Activated naive CD4-positive, alpha-beta T cell treated with anti-CD3 and anti-CD28 coated beads for 36 hours (primary cell): ENCODE measurements at regions not wholly inside any gene's neighbourhood (a gene's known extent, or its start where the extent isn't known, plus 50 kb on each side); places are given as distances from the start of the nearest gene placed in this dataset.
"Not testable (repeated sequence)": the region's sequence is repeated elsewhere in the genome, so short reads cannot be mapped to it uniquely, and the experiment has no call there.

Experiments used
- CTCF ChIA-PET: fragments of 350-600 bp; sonication (Branson Sonifier 250); formaldehyde crosslinking; loops from one replicate; lab custom pipeline; 2021; ENCODE audit warnings: antibody characterized with exemption; lab: Charles Lee
- DNase-seq: peaks from one replicate; pipeline ENCODE4 v3.0.0-alpha.2; 2020
- H3K27ac Mint-ChIP-seq: one replicate; pipeline ENCODE4 v1.8.0; 2021; ENCODE audit warnings: mild to moderate bottlenecking, mixed read lengths
- H3K27me3 Mint-ChIP-seq: one replicate; pipeline ENCODE4 v1.8.0; 2021; ENCODE audit warnings: low read depth, mixed read lengths
- H3K36me3 Mint-ChIP-seq: one replicate; pipeline ENCODE4 v1.8.0; 2021; ENCODE audit warnings: low read depth, mixed read lengths
- H3K4me1 Mint-ChIP-seq: one replicate; pipeline ENCODE4 v1.8.0; 2021; ENCODE audit warnings: low read depth, mixed read lengths
- H3K4me3 Mint-ChIP-seq: one replicate; pipeline ENCODE4 v1.8.0; 2021; ENCODE audit warnings: mild to moderate bottlenecking, moderate library complexity, mixed read lengths
- H3K9me3 Mint-ChIP-seq: one replicate; pipeline ENCODE4 v1.8.0; 2021; ENCODE audit warnings: mixed read lengths
- intact Hi-C: fragments of 100-400 bp; cut with micrococcal nuclease; formaldehyde crosslinking; loops from one replicate; pipeline ENCODE4 v1.15.1; 2023

DNA sequence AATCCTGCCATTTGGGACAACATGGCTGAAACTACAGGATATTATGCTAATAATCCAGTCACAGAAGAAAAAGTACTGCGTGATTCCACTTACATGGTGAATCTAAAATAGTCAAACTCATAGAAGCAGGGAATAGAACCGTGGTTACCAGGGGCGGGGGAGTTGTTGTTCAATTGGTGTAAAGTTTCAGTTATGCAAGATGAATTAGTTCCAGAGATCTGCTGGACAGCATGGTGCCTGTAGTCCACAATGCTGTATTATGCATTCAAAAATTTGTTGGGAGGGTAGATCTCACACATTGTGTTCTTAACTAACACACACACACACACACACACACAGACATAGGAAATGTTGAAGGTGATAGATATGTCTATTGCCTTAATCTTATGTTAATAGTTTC lies 480.5 kb downstream of the DMRT2 start:
- CTCF ChIA-PET, result no interaction called here
- no peaks in the 10 kb centered on the region for H3K36me3 Mint-ChIP-seq
- H3K27ac Mint-ChIP-seq, result no peak overlapping the region
- no peaks in the 10 kb centered on the region for H3K4me1 Mint-ChIP-seq
- intact Hi-C loops, result no loop called here
- DNase-seq, result no peak
- H3K9me3 Mint-ChIP-seq, result no peaks in the 10 kb centered on the region
- peaks cover 2% of the 10 kb centered on the region for H3K27me3 Mint-ChIP-seq
- H3K4me3 Mint-ChIP-seq, result no peak overlapping the region

DNA sequence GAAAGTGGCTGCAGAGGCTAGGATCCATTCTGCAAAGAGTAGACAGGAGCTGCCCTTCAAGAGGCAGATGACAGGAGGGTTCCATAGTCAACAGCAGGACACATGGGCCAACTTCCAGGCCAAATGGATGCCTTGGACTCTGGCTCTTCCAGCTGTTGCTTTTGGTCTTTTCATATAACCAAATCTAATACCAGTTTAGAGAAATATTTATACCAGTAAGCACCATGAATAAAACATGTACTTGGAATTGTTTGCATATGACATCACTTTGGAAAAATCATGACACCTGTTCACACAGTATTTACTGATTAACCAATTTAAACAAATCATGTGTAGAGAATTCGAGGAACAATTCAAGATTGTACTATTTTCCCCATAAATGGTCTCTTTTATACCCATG lies 481.3 kb downstream of the DMRT2 start:
- peaks cover 2% of the 10 kb centered on the region for H3K27me3 Mint-ChIP-seq
- no peaks in the 10 kb centered on the region for H3K36me3 Mint-ChIP-seq
- intact Hi-C loops, result no loop called here
- H3K9me3 Mint-ChIP-seq, result no peaks in the 10 kb centered on the region
- H3K4me3 Mint-ChIP-seq, result no peak overlapping the region
- no peak overlapping the region for H3K27ac Mint-ChIP-seq
- no peaks in the 10 kb centered on the region for H3K4me1 Mint-ChIP-seq
- CTCF ChIA-PET, result no interaction called here
- no peak for DNase-seq

DNA sequence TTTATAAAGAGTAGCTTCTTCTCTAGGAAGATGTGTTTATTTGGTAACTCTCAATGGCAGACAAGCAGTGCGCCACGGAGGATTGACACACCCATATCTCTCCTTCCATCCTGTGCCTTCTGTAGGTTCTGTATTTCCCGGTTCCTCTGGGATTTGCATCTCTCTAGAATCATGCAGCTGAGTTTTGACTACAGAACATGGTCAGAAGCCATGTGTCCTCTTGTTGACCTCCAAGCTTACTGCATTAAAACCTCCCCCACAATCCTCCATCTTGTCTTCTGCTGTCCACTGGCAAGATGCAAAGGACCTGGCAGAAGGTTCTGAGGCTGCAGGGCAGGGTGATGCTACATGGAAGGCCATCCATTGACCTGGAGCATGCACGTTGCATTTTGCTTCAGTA lies 482.0 kb downstream of the DMRT2 start:
- Mint-ChIP-seq H3K4me3 (no peak overlapping the region), H3K27ac (no peak overlapping the region), H3K36me3 (no peaks in the 10 kb centered on the region), H3K4me1 (no peaks in the 10 kb centered on the region), H3K27me3 (peaks cover 2% of the 10 kb centered on the region), H3K9me3 (no peaks in the 10 kb centered on the region)
- intact Hi-C loops, result no loop called here
- no peak for DNase-seq
- CTCF ChIA-PET, result no interaction called here

DNA sequence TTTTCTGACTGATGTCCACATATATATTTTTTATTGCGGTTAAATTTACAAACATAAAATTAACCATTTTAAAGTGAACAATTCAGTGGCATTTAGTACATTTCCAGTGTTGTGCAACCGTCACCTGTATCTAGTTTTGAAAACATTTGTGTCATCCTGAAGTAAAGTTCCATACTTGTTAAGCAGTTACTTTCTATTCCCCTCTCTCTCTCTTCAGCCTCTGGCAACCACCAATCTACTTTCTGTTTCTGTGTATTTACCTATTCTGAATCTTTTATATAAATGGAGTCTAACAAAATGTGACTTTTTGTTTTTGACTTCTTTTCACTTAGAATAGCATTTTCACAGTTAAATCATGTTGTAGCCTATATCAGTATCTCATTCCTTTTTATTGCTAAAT lies 480.1 kb upstream of the SMARCA2 start:
- no peak overlapping the region for H3K4me3 Mint-ChIP-seq
- CTCF ChIA-PET, result no interaction called here
- H3K9me3 Mint-ChIP-seq, result no peaks in the 10 kb centered on the region
- H3K27me3 Mint-ChIP-seq, result peaks cover 6% of the 10 kb centered on the region
- H3K4me1 Mint-ChIP-seq, result no peaks in the 10 kb centered on the region
- DNase-seq, result no peak
- no peak overlapping the region for H3K27ac Mint-ChIP-seq
- H3K36me3 Mint-ChIP-seq, result no peaks in the 10 kb centered on the region
- intact Hi-C loops, result no loop called here

DNA sequence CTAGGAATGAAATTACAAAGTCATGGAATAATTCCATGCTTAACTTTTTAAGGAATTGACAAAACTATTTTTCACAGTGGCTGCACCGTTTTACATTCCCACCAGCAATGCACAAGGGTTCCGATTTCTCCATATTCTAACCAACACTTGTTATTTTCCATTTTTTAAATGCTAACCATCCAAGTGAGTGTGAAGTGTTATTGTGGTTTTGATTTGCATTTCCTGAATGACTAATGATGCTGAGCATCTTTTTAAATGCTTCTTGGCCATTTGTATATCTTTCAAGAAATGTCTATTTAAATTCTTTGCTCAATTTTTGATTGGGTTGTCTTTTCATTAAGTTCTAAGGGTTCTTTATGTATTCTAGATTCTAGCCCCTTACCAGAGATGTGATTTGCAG lies 479.5 kb upstream of the SMARCA2 start:
- no peaks in the 10 kb centered on the region for H3K9me3 Mint-ChIP-seq
- no peak for DNase-seq
- H3K36me3 Mint-ChIP-seq, result no peaks in the 10 kb centered on the region
- H3K27me3 Mint-ChIP-seq, result peaks cover 6% of the 10 kb centered on the region
- H3K27ac Mint-ChIP-seq, result no peak overlapping the region
- CTCF ChIA-PET, result no interaction called here
- no peak overlapping the region for H3K4me3 Mint-ChIP-seq
- no peaks in the 10 kb centered on the region for H3K4me1 Mint-ChIP-seq
- intact Hi-C loops, result no loop called here

DNA sequence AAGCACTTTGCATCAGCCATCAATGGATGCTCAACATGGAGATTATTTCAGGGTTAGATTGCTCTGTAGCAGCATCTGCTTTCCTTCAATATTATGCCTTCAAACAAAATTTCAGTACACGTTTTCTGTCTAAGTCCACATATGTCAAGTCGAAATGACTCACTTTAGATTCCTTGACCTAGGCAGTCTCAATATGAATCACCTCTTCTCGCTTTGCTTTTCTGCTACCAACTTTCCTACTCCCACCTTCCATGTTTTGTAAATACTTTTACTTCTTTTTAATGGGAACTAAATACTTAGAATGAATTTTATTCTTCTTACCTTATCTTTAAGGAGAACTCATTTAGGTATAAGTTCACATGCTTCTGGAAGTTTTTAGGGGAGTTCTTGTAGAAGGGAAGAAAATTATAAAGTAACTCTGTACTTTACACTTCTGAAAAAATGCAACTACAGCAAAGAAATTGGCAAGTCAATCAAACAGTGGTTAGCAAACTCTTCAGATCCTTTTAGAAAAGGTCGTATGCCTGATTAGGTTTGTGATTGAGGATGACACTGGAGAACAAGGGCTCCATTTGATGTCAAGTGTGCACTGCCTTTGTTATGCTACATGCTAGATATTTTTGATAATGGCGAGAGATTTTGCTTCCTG lies 478.5 kb upstream of the SMARCA2 start:
- intact Hi-C loops, result no loop called here
- no peak for DNase-seq
- Mint-ChIP-seq H3K4me3 (no peak overlapping the region), H3K27ac (no peak overlapping the region), H3K4me1 (no peaks in the 10 kb centered on the region), H3K36me3 (no peaks in the 10 kb centered on the region), H3K27me3 (peaks cover 6% of the 10 kb centered on the region), H3K9me3 (no peaks in the 10 kb centered on the region)
- CTCF ChIA-PET, result no interaction called here

DNA sequence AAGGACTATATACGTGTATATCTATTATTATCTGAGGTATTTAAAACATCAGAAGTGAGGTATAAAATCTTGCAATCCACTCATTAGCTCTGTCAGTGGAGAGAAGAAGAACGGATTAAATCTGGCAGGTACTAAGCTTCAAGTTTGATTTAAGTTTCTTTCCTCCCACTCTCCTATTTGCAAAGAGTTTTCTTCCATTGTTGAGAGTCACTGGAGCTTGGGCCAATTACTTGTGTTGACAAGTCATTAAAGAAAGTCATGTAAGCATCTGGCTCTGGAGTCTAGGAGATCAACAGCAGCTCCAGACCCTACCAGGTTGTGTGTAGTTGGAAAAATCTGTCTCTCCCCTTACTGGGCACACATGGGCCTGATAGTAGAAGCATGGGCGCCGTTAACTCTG lies 476.8 kb upstream of the SMARCA2 start:
- intact Hi-C loops, result no loop called here
- DNase-seq, result no peak
- CTCF ChIA-PET, result no interaction called here
- Mint-ChIP-seq H3K36me3 (no peaks in the 10 kb centered on the region), H3K4me1 (no peaks in the 10 kb centered on the region), H3K9me3 (no peaks in the 10 kb centered on the region), H3K4me3 (no peak overlapping the region), H3K27ac (no peak overlapping the region), H3K27me3 (peaks cover 4% of the 10 kb centered on the region)

DNA sequence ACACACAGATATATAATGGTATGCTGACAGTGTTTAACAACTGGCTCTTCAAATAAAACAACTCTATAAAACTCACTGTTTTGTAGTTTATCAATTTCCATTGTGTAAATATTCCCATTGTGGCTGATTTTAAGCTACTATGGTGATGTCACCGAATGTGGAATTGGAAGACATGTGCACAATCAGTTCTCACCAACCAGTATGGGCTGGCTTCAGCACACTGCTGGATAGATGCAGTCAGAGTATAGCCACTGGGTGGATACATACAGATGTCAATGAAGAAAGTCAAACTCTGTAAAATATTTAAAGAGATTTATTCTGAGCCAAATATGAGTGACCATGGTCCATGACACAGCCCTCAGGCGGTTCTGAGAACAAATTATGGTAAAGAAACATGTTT lies 475.9 kb upstream of the SMARCA2 start:
- CTCF ChIA-PET, result no interaction called here
- Mint-ChIP-seq H3K9me3 (no peaks in the 10 kb centered on the region), H3K27ac (no peak overlapping the region), H3K4me1 (no peaks in the 10 kb centered on the region), H3K4me3 (no peak overlapping the region), H3K36me3 (no peaks in the 10 kb centered on the region), H3K27me3 (peaks cover 6% of the 10 kb centered on the region)
- DNase-seq, result no peak
- intact Hi-C loops, result no loop called here

DNA sequence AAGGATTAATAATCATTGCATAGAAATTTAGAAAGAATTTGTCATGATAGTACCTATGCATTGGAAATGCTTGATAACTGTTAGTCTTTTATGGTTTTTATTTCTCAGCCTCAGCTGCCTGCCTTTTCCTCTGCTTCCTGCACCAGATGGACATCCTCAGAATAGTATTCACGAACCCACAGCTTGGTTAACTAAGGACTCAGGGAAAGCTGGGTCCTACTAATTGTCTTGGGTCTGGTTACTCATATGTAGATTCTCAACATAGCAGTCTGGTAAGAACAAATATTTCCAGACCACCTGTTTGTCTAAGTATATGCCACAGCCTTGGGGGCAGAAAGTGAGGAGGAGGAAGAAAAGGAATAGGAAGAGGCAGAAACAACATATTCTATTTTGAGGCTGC lies 464.5 kb upstream of the SMARCA2 start:
- no peak overlapping the region for H3K4me3 Mint-ChIP-seq

DNA sequence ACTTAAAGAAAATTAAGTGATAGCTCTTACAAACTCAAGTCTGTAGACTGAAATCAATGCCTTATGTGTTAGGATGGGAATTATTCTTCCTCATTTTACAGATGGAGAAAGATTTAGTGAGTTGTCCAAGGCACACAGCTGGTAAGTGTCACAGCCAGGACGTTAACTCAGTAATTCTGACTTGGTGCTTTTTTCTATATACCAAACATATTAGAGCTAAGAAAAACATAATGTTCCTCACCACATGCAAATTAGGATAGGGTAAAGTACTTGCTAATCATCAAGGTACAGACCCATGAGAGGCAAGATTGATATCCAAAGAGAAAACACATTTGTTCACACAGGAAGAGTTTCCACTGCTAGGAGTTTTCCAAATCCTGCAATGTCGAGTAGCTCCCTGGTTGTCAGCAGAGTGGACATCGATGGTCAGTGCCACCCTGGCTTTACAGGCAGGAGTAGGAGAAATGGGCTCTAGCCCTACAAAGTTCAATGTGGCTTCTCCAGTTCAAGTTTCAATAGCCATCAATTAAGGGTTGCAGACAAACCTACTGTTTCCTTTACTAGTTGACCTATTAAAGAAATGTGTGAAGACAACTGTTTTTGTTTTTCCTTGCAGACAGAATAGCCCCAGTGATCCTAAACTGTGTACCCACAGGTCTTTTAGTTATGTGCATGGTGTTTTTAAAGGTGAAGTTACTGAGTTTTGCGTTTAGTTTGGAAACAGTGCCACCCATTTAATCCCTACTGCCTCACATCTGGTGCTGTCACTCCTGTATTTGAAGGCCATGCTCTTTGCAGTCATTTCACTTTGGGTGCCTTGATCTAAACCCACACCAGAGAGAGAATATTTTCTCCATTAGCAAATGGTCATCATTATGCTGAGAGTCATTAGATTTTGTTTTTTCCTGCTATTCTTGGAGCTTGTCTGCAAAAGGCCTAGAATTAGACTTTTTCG lies 460.8 kb upstream of the SMARCA2 start:
- intact Hi-C loops, result no loop called here
- Mint-ChIP-seq H3K27me3 (peaks cover 5% of the 10 kb centered on the region), H3K36me3 (no peaks in the 10 kb centered on the region), H3K9me3 (no peaks in the 10 kb centered on the region), H3K4me3 (no peak overlapping the region), H3K4me1 (no peaks in the 10 kb centered on the region), H3K27ac (no peak overlapping the region)
- DNase-seq, result no peak
- CTCF ChIA-PET, result no interaction called here

More for the DNA sequence above, 464.5 kb upstream of the SMARCA2 start:
- Mint-ChIP-seq H3K9me3 (no peaks in the 10 kb centered on the region), H3K27ac (no peak overlapping the region), H3K36me3 (no peaks in the 10 kb centered on the region), H3K4me1 (no peaks in the 10 kb centered on the region), H3K27me3 (peaks cover under 1% of the 10 kb centered on the region)
- intact Hi-C loops, result no loop called here
- no peak for DNase-seq
- CTCF ChIA-PET, result no interaction called here

DNA sequence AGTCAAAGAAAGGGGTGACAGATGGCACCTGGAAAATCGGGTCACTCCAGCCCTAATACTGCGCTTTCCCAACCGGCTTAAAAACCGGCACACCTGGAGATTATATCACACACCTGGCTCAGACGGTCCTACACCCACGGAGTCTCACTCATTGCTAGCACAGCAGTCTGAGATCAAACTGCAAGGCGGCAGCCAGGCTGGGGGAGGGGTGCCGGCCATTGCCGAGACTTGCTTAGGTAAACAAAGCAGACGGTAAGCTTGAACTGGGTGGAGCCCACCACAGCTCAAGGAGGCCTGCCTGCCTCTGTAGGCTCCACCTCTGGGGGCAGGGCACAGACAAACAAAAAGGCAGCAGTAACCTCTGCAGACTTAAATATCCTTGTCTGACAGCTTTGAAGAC lies 456.5 kb upstream of the SMARCA2 start:
- H3K4me3 Mint-ChIP-seq, H3K27ac Mint-ChIP-seq, DNase-seq, H3K4me1 Mint-ChIP-seq, H3K9me3 Mint-ChIP-seq, intact Hi-C loops, H3K36me3 Mint-ChIP-seq, H3K27me3 Mint-ChIP-seq, CTCF ChIA-PET: not testable (repeated sequence)

DNA sequence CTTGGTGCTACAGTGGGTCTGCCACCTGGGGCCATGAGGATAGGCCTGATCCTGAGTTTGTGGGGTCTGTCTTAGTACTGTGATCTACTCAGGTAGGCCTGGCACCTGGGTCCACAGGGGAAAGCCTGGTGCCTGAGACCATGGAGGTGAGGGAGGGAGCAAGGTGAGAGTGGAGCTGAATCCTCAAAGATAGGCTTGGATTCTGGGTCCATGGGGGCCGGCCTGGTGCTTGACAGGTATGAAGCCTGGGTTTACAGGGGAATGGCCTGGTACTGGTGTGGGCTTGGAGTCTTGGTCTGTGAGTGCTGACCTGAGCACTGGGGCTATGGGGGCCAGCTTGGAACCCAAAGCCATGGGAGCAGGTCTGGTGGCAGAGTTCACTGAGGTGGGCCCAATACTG lies 439.2 kb upstream of the SMARCA2 start:
- DNase-seq, result no peak
- H3K27me3 Mint-ChIP-seq, result peaks cover 7% of the 10 kb centered on the region
- no peaks in the 10 kb centered on the region for H3K36me3 Mint-ChIP-seq
- no peaks in the 10 kb centered on the region for H3K4me1 Mint-ChIP-seq
- H3K9me3 Mint-ChIP-seq, result peaks cover 3% of the 10 kb centered on the region
- intact Hi-C loops, result no loop called here
- H3K27ac Mint-ChIP-seq, result no peak overlapping the region
- no peak overlapping the region for H3K4me3 Mint-ChIP-seq
- CTCF ChIA-PET, result no interaction called here

DNA sequence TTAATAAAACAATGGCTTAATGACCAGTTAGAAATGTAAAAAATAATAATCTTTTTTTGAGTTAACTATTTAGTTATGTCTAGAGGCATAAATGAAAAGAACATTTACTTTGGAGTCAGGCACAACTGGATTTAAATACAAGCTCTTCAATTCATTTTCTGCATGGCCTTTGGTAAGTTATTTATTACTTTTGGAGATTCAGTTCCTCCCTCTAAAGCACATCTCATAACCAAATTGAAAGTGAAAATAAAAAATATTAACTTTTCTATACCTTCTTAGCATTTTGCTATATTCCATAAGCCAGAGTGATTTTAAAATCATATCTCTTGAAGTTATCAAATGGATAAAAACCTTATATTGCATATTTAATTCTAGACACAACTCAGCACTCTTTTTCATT lies 434.9 kb upstream of the SMARCA2 start:
- H3K27me3 Mint-ChIP-seq, result peaks cover under 1% of the 10 kb centered on the region
- CTCF ChIA-PET, result no interaction called here
- no peaks in the 10 kb centered on the region for H3K36me3 Mint-ChIP-seq
- no peak overlapping the region for H3K27ac Mint-ChIP-seq
- H3K9me3 Mint-ChIP-seq, result peaks cover 3% of the 10 kb centered on the region
- H3K4me1 Mint-ChIP-seq, result no peaks in the 10 kb centered on the region
- intact Hi-C loops, result no loop called here
- DNase-seq, result no peak
- no peak overlapping the region for H3K4me3 Mint-ChIP-seq
